Skin epidermis (tissue), 12 donors: ENCODE measurements at regions not wholly inside any gene's neighbourhood (a gene's known extent, or its start where the extent isn't known, plus 50 kb on each side); places are given as distances from the start of the nearest gene placed in this dataset.
A peak's percentile ranks its signal among the peaks of the same experiment; 100 is the strongest.
"Not testable (repeated sequence)": the region's sequence is repeated elsewhere in the genome, so short reads cannot be mapped to it uniquely, and the experiment has no call there.

Experiments
- H3K27ac ChIP-seq, 21 experiments: fragments of 200-600 bp; sonication (generic) in 11 of 21; one replicate each; pipeline ENCODE4 v1.5.0; 2020; ENCODE audit warnings: mild to moderate bottlenecking in 3 of 21, inconsistent platforms in 2 of 21, moderate library complexity in 2 of 21
- H3K4me3 ChIP-seq, 7 experiments: fragments of 200-600 bp; sonication (generic) in 2 of 7; one replicate each; pipeline ENCODE4 v1.5.0; 2020; ENCODE audit warnings: inconsistent platforms in 2 of 7, mild to moderate bottlenecking in 2 of 7, moderate library complexity in 1 of 7

DNA sequence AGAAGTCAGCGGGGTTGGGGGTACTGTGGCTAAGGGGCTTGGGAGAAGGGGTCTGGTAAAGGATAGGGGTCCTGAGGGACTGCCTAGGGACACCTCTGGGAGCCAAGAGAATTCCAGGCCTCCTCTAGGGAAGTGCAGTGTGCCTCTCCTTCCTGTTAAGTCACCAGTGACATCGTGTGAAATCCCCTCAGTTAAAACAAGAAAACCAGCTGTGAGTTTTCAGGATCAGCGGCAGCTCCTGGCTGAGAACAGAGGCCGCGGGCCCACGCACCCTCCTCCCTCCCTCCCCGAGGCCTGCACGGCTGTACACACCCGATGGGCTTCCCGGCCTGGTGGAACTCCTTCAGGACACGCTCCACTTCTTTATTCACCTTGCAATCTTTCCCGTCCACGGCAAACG, 5400.0 kb upstream of the TPTE start:
- not testable (repeated sequence) for H3K4me3 ChIP-seq

GRCh38 chr21:5121849-5122248, 5399.5 kb upstream of the TPTE start:
- H3K27ac ChIP-seq = peak overlapping the region in 2 of 21 experiments; percentile 37 to 58
- not testable (repeated sequence) for H3K4me3 ChIP-seq

More for the DNA sequence above, 5400.0 kb upstream of the TPTE start:
- H3K27ac ChIP-seq = peak overlapping the region in 7 of 21 experiments; percentile 34 to 82 (median 69)

- H3K27ac ChIP-seq, H3K4me3 ChIP-seq: not testable (repeated sequence)
Observed at GRCh38 chr21:5123655-5124054, 5397.7 kb upstream of the TPTE start.

- Histone ChIP-seq H3K4me3 (peak overlapping the region in 5 of 7 experiments; percentile 28 to 51 (median 42)), H3K27ac (peak overlapping the region in 10 of 21 experiments; percentile 57 to 82 (median 72))
Observed at GRCh38 chr21:5128261-5128660, 5393.1 kb upstream of the TPTE start.

DNA sequence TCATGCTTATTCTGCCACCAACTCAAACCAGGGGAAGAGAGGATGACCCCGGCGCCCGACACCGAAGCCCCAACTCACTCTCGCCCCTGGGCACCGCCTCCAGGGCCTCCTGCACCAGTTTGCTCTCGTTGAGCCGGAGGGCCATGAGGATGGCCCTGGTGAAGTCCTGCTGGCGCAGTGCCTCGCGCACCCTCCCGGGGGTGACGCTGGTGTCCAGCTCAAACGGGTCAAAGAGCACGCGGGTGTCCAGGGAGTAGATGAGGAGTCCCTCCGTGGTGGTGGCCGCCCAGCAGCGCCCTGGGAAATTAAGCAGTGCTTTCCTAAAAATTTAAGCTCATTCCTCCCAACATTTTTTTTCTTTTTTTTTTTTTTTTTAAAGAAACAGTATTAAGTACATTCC, 5387.6 kb upstream of the TPTE start:
- not testable (repeated sequence) for H3K27ac ChIP-seq, H3K4me3 ChIP-seq

DNA sequence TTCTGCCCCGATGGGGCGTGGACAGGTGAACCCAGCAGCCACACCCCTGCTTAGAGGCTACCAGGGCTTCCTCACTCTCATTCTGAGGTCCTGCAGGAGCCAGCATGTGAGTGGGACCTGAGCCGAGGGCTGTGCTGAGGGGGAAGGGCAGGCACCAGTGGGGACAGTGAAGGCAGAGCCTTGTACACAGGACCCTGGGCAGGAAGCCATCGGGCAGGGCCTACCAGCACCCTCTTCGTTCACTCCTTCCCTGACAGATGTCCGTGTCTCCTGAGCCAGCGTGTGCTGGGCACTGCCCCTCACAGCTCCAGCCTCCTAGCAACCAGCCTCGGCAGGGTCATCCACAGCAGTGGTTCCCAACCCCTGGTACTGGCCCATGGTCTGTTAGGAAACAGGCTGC, 5385.0 kb upstream of the TPTE start:
- not testable (repeated sequence) for H3K27ac ChIP-seq, H3K4me3 ChIP-seq

- not testable (repeated sequence) for H3K4me3 ChIP-seq, H3K27ac ChIP-seq
Observed at GRCh38 chr21:5137006-5137405, 5384.4 kb upstream of the TPTE start.

DNA sequence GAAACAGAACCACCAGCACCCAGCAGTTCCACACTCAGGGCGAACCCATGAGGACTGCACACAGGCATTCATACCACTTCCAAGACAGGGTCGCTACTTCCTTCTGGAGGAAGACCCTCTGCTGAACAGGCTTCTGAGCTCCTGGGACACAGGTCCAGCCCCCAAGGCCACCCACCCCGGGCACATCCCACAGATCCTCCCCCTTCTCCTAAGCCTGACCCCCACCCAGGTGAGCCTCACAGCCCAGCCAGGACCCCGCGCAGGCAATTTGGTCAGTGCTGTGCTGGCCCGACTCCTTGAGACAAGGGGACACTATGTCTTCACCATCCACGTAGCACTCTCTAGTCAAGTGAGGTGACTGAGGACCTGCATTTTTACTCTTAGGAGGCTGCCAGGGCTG, 5382.7 kb upstream of the TPTE start:
- not testable (repeated sequence) for H3K4me3 ChIP-seq

DNA sequence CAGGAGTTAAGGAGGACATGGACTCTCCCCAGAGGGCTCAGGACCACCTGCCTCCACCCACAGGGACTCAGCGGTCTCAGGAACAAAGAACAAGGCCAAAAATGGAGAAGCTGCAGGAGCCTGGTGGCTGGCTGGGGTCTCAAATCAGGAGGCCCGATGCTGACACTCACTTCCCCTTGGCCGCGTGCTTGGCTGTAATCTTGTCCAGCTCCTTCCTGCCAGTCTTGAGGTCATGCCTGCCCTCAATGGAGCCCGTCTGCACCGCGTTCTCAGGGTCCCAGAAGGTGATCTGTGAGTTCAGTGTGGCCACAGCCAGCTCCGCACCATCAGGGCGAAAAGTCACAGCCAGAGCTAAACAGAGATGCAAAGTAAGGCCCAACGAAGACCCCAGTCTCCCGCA, 5381.9 kb upstream of the TPTE start:
- H3K27ac ChIP-seq, H3K4me3 ChIP-seq: not testable (repeated sequence)

More for the DNA sequence above, 5382.7 kb upstream of the TPTE start:
- H3K27ac ChIP-seq = not testable (repeated sequence)

DNA sequence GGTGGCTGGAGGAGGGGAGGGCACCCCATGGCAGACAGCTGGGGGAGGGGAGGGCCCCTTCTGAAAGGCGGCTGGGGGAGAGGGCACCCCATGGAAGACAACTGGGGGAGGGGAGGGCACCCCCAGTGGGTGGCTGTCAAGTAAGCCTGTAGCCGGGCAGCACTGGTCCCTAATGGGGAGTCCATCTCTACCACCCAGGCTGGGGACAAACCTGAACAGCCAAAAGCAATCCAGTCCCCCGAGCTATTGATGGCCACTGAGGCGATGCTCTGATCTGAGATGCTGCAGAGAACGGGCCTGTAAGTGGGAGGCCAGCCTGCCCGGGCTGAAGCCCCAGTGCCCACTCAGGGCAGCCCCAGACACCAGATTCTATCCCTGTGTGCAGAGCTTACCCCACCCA, 5378.4 kb upstream of the TPTE start:
- H3K4me3 ChIP-seq, H3K27ac ChIP-seq: not testable (repeated sequence)

GRCh38 chr21:5144731-5145130, 5376.7 kb upstream of the TPTE start:
- H3K4me3 ChIP-seq, H3K27ac ChIP-seq: not testable (repeated sequence)

- not testable (repeated sequence) for H3K27ac ChIP-seq, H3K4me3 ChIP-seq
Observed at GRCh38 chr21:5147685-5148084, 5373.7 kb upstream of the TPTE start.

- not testable (repeated sequence) for H3K4me3 ChIP-seq, H3K27ac ChIP-seq
Observed at GRCh38 chr21:5149222-5149621, 5372.2 kb upstream of the TPTE start.

- H3K27ac ChIP-seq = peak overlapping the region in 7 of 21 experiments; percentile 44 to 75 (median 67)
Observed at GRCh38 chr21:5153842-5154640, 5367.3 kb upstream of the TPTE start.

GRCh38 chr21:5154641-5154982, 5366.8 kb upstream of the TPTE start:
- H3K27ac ChIP-seq = peak overlapping the region in 6 of 21 experiments; percentile 44 to 75 (median 58)
- peak overlapping the region in 5 of 7 experiments; percentile 30 to 46 (median 40) for H3K4me3 ChIP-seq

More at GRCh38 chr21:5153842-5154640, 5367.3 kb upstream of the TPTE start:
- H3K4me3 ChIP-seq = peak overlapping the region in 5 of 7 experiments; percentile 30 to 46 (median 40)

- H3K4me3 ChIP-seq, H3K27ac ChIP-seq: not testable (repeated sequence)
Observed at GRCh38 chr21:5162693-5163574, 5358.4 kb upstream of the TPTE start.

DNA sequence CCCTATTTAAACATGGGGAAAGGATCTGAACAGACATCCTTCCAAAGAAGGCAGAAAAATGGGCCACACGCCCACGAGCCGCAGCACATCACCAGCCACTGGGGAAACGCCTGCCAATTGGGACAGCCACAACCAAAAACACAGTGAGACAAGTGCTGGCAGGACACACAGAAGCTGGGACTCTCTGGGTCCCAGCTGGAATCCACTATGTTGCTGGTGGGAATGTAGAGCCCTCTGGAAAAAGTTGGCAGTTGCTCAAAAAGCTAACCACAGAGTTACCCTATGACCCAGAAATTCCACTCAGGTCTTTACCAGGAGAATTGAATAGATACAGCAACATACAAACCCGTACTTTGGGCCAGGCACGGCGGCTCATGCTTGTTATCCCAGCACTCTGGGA, 5355.6 kb upstream of the TPTE start:
- not testable (repeated sequence) for H3K4me3 ChIP-seq, H3K27ac ChIP-seq
